Keratinocyte (primary cell): ENCODE measurements at regions not wholly inside any gene's neighbourhood (a gene's known extent, or its start where the extent isn't known, plus 50 kb on each side); places are given as distances from the start of the nearest gene placed in this dataset.

Experiments
- EZH2 ChIP-seq: IDR thresholded peaks from one replicate; pipeline ENCODE4 v1.6.1; 2012; ENCODE audit warnings: inconsistent platforms, mild to moderate bottlenecking, low read length, moderate library complexity
- TF ChIP-seq, protein P1 (sequence below), 3 experiments: IDR thresholded peaks in 1 of 3; conservative IDR thresholded peaks in 1 of 3; optimal IDR thresholded peaks in 1 of 3; 2 replicates in 2 of 3; 3 replicates in 1 of 3; pipeline versions ENCODE3 to v1.5.1; 2011; ENCODE audit warnings: low read length in 3 of 3, mild to moderate bottlenecking in 3 of 3, moderate library complexity in 2 of 3, control low read depth in 1 of 3, inconsistent platforms in 1 of 3; ENCODE audit not compliant: insufficient read depth in 2 of 3; ENCODE audit errors: extremely low read depth in 1 of 3

DNA sequence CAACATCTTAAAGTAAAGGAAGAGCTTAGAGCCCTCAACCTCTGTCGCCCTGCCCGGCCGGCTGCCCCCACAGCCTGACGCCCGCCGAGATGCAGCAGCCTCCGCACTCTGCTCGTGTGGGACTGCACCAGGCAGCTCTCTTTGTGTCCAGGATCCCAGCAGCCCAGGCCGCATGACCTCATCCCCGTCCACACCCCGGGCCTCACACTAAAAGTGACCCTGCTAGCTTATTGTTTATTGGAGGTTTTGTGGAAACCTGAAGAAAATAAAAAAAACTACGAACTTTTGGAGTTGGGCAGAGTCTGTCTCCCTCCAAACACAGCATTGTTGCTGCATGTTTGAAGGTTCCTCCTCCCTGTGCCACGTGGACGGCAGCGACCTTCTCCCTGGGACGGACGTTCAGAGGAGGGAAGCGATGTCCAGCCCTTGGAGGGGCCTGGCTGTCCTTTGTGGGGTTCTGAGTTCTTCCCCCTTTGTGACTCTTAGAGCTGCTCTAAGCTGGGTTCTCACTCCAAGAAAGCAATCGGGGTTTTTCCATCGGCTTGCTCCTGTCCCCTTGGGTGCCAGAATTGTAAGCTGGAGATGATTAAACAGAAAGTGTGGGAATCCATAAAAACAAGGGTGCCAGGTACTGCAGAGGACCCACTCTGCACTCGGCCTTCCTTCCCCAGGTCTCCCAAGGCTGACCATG lies 103.5 kb upstream of the COL5A1 start:
- TF ChIP-seq, protein P1, sequence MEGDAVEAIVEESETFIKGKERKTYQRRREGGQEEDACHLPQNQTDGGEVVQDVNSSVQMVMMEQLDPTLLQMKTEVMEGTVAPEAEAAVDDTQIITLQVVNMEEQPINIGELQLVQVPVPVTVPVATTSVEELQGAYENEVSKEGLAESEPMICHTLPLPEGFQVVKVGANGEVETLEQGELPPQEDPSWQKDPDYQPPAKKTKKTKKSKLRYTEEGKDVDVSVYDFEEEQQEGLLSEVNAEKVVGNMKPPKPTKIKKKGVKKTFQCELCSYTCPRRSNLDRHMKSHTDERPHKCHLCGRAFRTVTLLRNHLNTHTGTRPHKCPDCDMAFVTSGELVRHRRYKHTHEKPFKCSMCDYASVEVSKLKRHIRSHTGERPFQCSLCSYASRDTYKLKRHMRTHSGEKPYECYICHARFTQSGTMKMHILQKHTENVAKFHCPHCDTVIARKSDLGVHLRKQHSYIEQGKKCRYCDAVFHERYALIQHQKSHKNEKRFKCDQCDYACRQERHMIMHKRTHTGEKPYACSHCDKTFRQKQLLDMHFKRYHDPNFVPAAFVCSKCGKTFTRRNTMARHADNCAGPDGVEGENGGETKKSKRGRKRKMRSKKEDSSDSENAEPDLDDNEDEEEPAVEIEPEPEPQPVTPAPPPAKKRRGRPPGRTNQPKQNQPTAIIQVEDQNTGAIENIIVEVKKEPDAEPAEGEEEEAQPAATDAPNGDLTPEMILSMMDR (optimal IDR thresholded peaks at IDR 0.05 in 1 of 3, IDR thresholded peaks at IDR 0.05 in 1 of 3, conservative IDR thresholded peaks at IDR 0.05 in 1 of 3; ENCODE audit: extremely low read depth in 1 of 3, insufficient read depth in 2 of 3, low read length in 3 of 3), result no peak
- no peak for TF ChIP-seq EZH2
